GM21367 (cell line): ENCODE measurements at regions not wholly inside any gene's neighbourhood (a gene's known extent, or its start where the extent isn't known, plus 50 kb on each side); places are given as distances from the start of the nearest gene placed in this dataset.

Experiments used
- ATAC-seq: cut with Tn5 transposase; IDR thresholded peaks from one replicate; pipeline ENCODE4 v1.9.1; 2021; ENCODE audit not compliant: unreplicated experiment

GRCh38 chr5:67289763-67290521 lies 93.3 kb upstream of the CD180 start:
- ATAC-seq = no peak

- no peak for ATAC-seq
Measured at GRCh38 chr5:67287510-67288268, 91.1 kb upstream of the CD180 start.

- ATAC-seq = no peak
Measured at GRCh38 chr5:67286006-67286405, 89.4 kb upstream of the CD180 start.

GRCh38 chr5:67283988-67284487 lies 87.4 kb upstream of the CD180 start:
- no peak for ATAC-seq

- ATAC-seq = no peak
Measured at GRCh38 chr5:67283275-67283987, 86.8 kb upstream of the CD180 start.

GRCh38 chr5:67281874-67282273 lies 85.3 kb upstream of the CD180 start:
- no peak for ATAC-seq

- no peak for ATAC-seq
Measured at GRCh38 chr5:67273689-67274356, 77.2 kb upstream of the CD180 start.

GRCh38 chr5:67272453-67273130 lies 76.0 kb upstream of the CD180 start:
- no peak for ATAC-seq

GRCh38 chr5:67268231-67269021 lies 71.8 kb upstream of the CD180 start:
- ATAC-seq = no peak

GRCh38 chr5:67267512-67268216 lies 71.1 kb upstream of the CD180 start:
- no peak for ATAC-seq

GRCh38 chr5:67266654-67267350 lies 70.2 kb upstream of the CD180 start:
- no peak for ATAC-seq

GRCh38 chr5:67265951-67266350 lies 69.4 kb upstream of the CD180 start:
- ATAC-seq = no peak

- no peak for ATAC-seq
Measured at GRCh38 chr5:67263656-67264408, 67.2 kb upstream of the CD180 start.

- ATAC-seq = no peak
Measured at GRCh38 chr5:67262956-67263355, 66.4 kb upstream of the CD180 start.

- ATAC-seq = no peak
Measured at GRCh38 chr5:67262206-67262605, 65.6 kb upstream of the CD180 start.

- ATAC-seq = no peak
Measured at GRCh38 chr5:67259548-67260215, 63.1 kb upstream of the CD180 start.

GRCh38 chr5:67257500-67257899 lies 60.9 kb upstream of the CD180 start:
- no peak for ATAC-seq
